WTC11 (cell line): ENCODE measurements at regions not wholly inside any gene's neighbourhood (a gene's known extent, or its start where the extent isn't known, plus 50 kb on each side); places are given as distances from the start of the nearest gene placed in this dataset.

Experiments used
- ATAC-seq: fragments of 200-7000 bp; cut with Tn5 transposase; 2 replicates; pipeline ENCODE4 v1.10.0; 2021; ENCODE audit warnings: mild to moderate bottlenecking, moderate library complexity
- CTCF ChIA-PET: fragments of 300-600 bp; sonication (Branson Sonifier 250); formaldehyde crosslinking; loops from one replicate; lab custom pipeline; 2021; ENCODE audit warnings: antibody characterized with exemption; lab: Charles Lee
- POLR2A ChIA-PET: fragments of 350-600 bp; sonication (Branson Sonifier 250); formaldehyde crosslinking; loops from one replicate; lab custom pipeline; 2021; ENCODE audit warnings: antibody characterized with exemption; lab: Charles Lee
- DNase-seq: peaks from one replicate; pipeline ENCODE4 v3.0.0; 2021; ENCODE audit warnings: low spot score
- H3K27ac Mint-ChIP-seq: 2 replicates; pipeline ENCODE4 v1.8.0; 2021; ENCODE audit warnings: mixed read lengths
- H3K27me3 Mint-ChIP-seq: 2 replicates; pipeline ENCODE4 v1.8.0; 2021; ENCODE audit warnings: low read depth, mild to moderate bottlenecking, moderate library complexity, mixed read lengths
- H3K36me3 Mint-ChIP-seq: 2 replicates; pipeline ENCODE4 v1.8.0; 2021; ENCODE audit warnings: mixed read lengths
- H3K4me1 Mint-ChIP-seq: 2 replicates; pipeline ENCODE4 v1.8.0; 2022; ENCODE audit warnings: mixed read lengths
- H3K4me3 Mint-ChIP-seq: 2 replicates; pipeline ENCODE4 v1.8.0; 2021; ENCODE audit warnings: mild to moderate bottlenecking, moderate library complexity, mixed read lengths
- H3K9me3 Mint-ChIP-seq: 2 replicates; pipeline ENCODE4 v1.8.0; 2021; ENCODE audit warnings: mixed read lengths
- AFF4 ChIP-seq: sonication (generic); formaldehyde crosslinking; IDR thresholded peaks from 2 replicates; pipeline ENCODE4 v1.8.1; 2023; ENCODE audit warnings: mild to moderate bottlenecking, missing genetic modification reagents, borderline replicate concordance
- AR ChIP-seq: fragments of 250-450 bp; sonication (Bioruptor Pico); IDR thresholded peaks from 2 replicates; pipeline ENCODE4 v1.9.0; 2021; ENCODE audit warnings: mild to moderate bottlenecking
- ARID4B ChIP-seq: sonication (generic); formaldehyde crosslinking; IDR thresholded peaks from 2 replicates; pipeline ENCODE4 v1.8.0; 2023; ENCODE audit warnings: missing genetic modification reagents, mild to moderate bottlenecking, borderline replicate concordance
- E2F1 ChIP-seq: sonication (generic); formaldehyde crosslinking; IDR thresholded peaks from 2 replicates; pipeline ENCODE4 v1.8.0; 2022; ENCODE audit warnings: mild to moderate bottlenecking, missing genetic modification reagents
- EMX1 ChIP-seq: fragments of 250-450 bp; sonication (Bioruptor Pico); IDR thresholded peaks from 2 replicates; pipeline ENCODE4 v1.8.0; 2021; ENCODE audit warnings: mild to moderate bottlenecking
- ETV6 ChIP-seq: sonication (generic); formaldehyde crosslinking; IDR thresholded peaks from 2 replicates; pipeline ENCODE4 v1.8.1; 2022; ENCODE audit warnings: mild to moderate bottlenecking, missing genetic modification reagents
- GRHL2 ChIP-seq: fragments of 250-450 bp; sonication (Bioruptor Pico); IDR thresholded peaks from 2 replicates; pipeline ENCODE4 v1.8.0; 2022; ENCODE audit warnings: mild to moderate bottlenecking, moderate library complexity; ENCODE audit not compliant: insufficient replicate concordance, severe bottlenecking
- NR1H2 ChIP-seq: sonication (generic); formaldehyde crosslinking; IDR thresholded peaks from 2 replicates; pipeline ENCODE4 v1.9.0; 2021; ENCODE audit warnings: mild to moderate bottlenecking, moderate library complexity, missing genetic modification reagents
- NR2C2 ChIP-seq: sonication (generic); formaldehyde crosslinking; IDR thresholded peaks from 2 replicates; pipeline ENCODE4 v1.8.0; 2022; ENCODE audit warnings: mild to moderate bottlenecking, missing genetic modification reagents
- SMAD3 ChIP-seq: sonication (generic); formaldehyde crosslinking; IDR thresholded peaks from 2 replicates; pipeline ENCODE4 v1.8.0; 2022; ENCODE audit warnings: missing genetic modification reagents, mild to moderate bottlenecking, borderline replicate concordance
- SMAD4 ChIP-seq: sonication (generic); formaldehyde crosslinking; IDR thresholded peaks from 2 replicates; pipeline ENCODE4 v1.8.0; 2022; ENCODE audit warnings: mild to moderate bottlenecking, missing genetic modification reagents
- TP53 ChIP-seq: sonication (generic); formaldehyde crosslinking; IDR thresholded peaks from 2 replicates; pipeline ENCODE4 v1.8.1; 2023; ENCODE audit warnings: mild to moderate bottlenecking, missing genetic modification reagents
- USF1 ChIP-seq: sonication (generic); formaldehyde crosslinking; IDR thresholded peaks from 2 replicates; pipeline ENCODE4 v1.8.0; 2022; ENCODE audit warnings: mild to moderate bottlenecking, missing genetic modification reagents
- ZNF317 ChIP-seq: sonication (generic); formaldehyde crosslinking; IDR thresholded peaks from 2 replicates; pipeline ENCODE4 v1.8.1; 2023; ENCODE audit warnings: low read depth, mild to moderate bottlenecking, moderate library complexity, missing genetic modification reagents, borderline replicate concordance
- ZNF416 ChIP-seq: fragments of 250-450 bp; sonication (Bioruptor Pico); IDR thresholded peaks from 2 replicates; pipeline ENCODE4 v1.9.0; 2021; ENCODE audit warnings: mild to moderate bottlenecking, inconsistent platforms
- ZNF512 ChIP-seq: sonication (generic); formaldehyde crosslinking; IDR thresholded peaks from 2 replicates; pipeline ENCODE4 v1.8.1; 2022; ENCODE audit warnings: missing genetic modification reagents, borderline replicate concordance

- no peak for TF ChIP-seq GRHL2 (CRISPR knock-in tag)
- TF ChIP-seq ETV6 = no peak
These were observed 399.1 kb upstream of the NMUR2 start (continued) for GRCh38 chr5:152804179-152804578.

- 0 out of 2 replicates have a peak, but pooled peaks cover 3% of the 10 kb centered on the region for H3K27me3 Mint-ChIP-seq
- ATAC-seq = peak; percentile 56
- H3K4me1 Mint-ChIP-seq = peaks cover 12% of the 10 kb centered on the region
- H3K36me3 Mint-ChIP-seq = peaks cover 26% of the 10 kb centered on the region
- DNase-seq = no peak
- H3K9me3 Mint-ChIP-seq = peaks cover 29% of the 10 kb centered on the region
- TF ChIP-seq TP53 (0 out of 2 replicates have a peak, but pooled peaks have one; percentile 31), ARID4B (CRISPR knock-in tag) (no peak)
- TF ChIP-seq, all 79 proteins: peak for 1
- ChIA-PET POLR2A (no interaction called here), CTCF (no interaction called here)
- Mint-ChIP-seq H3K27ac (peak overlapping the region; percentile 45; the same call in 1 of the 2 replicates), H3K4me3 (no peak overlapping the region)
These were observed 406.9 kb upstream of the NMUR2 start for GRCh38 chr5:152811988-152812387.

- ATAC-seq (no peak), DNase-seq (no peak)
- H3K36me3 Mint-ChIP-seq = peaks cover 26% of the 10 kb centered on the region
- H3K27ac Mint-ChIP-seq = no peak overlapping the region; the same call in none of the 2 replicates
- CTCF ChIA-PET = no interaction called here
- 0 out of 2 replicates have a peak, but pooled peaks cover 3% of the 10 kb centered on the region for H3K27me3 Mint-ChIP-seq
- POLR2A ChIA-PET = no interaction called here
- peaks cover 29% of the 10 kb centered on the region for H3K9me3 Mint-ChIP-seq
- peaks cover 18% of the 10 kb centered on the region for H3K4me1 Mint-ChIP-seq
- H3K4me3 Mint-ChIP-seq = no peak overlapping the region
- TF ChIP-seq ZNF416 (no peak), USF1 (no peak), AFF4 (CRISPR knock-in tag) (no peak), SMAD3 (no peak), AR (CRISPR knock-in tag) (no peak), ZNF317 (CRISPR knock-in tag) (no peak), EMX1 (no peak), SMAD4 (CRISPR knock-in tag) (no peak), E2F1 (CRISPR knock-in tag) (no peak), ZNF512 (no peak), NR1H2 (CRISPR knock-in tag) (no peak), NR2C2 (CRISPR knock-in tag) (no peak)
These were observed 408.4 kb upstream of the NMUR2 start for GRCh38 chr5:152813526-152813925.
